WERI-Rb-1 (cell line): ENCODE measurements at regions not wholly inside any gene's neighbourhood (a gene's known extent, or its start where the extent isn't known, plus 50 kb on each side); places are given as distances from the start of the nearest gene placed in this dataset.

Experiments
- DNase-seq: peaks from one replicate; pipeline ENCODE4 v3.0.0-alpha.2; 2020
- H3K27ac ChIP-seq: fragments of 250-450 bp; sonication (Bioruptor Pico); 2 replicates; pipeline ENCODE4 v1.5.1; 2020; ENCODE audit warnings: mild to moderate bottlenecking, moderate library complexity
- H3K27me3 ChIP-seq: fragments of 250-450 bp; sonication (Bioruptor Pico); 2 replicates; pipeline ENCODE4 v1.5.1; 2021; ENCODE audit warnings: mild to moderate bottlenecking, low read depth, moderate library complexity; ENCODE audit not compliant: insufficient read depth, severe bottlenecking
- H3K36me3 ChIP-seq: fragments of 250-450 bp; sonication (Bioruptor Pico); 2 replicates; pipeline ENCODE4 v1.5.1; 2020; ENCODE audit warnings: mild to moderate bottlenecking, moderate library complexity
- H3K4me3 ChIP-seq: 2 replicates; pipeline ENCODE4 v1.5.1; 2011; ENCODE audit warnings: low read depth, mild to moderate bottlenecking, control low read depth, low read length
- H3K9me3 ChIP-seq: fragments of 250-450 bp; sonication (Bioruptor Pico); 2 replicates; pipeline ENCODE4 v1.5.1; 2021; ENCODE audit warnings: mild to moderate bottlenecking, moderate library complexity; ENCODE audit not compliant: severe bottlenecking
- CTCF ChIP-seq: IDR thresholded peaks from 2 replicates; pipeline ENCODE4 v1.5.1; 2011; ENCODE audit warnings: low read depth, mild to moderate bottlenecking, control low read depth, inconsistent platforms, low read length

- no peaks in the 10 kb centered on the region for H3K36me3 ChIP-seq
- no peaks in the 10 kb centered on the region for H3K9me3 ChIP-seq
- H3K27ac ChIP-seq, result no peak overlapping the region
- DNase-seq, result no peak
- H3K27me3 ChIP-seq, result peaks cover 14% of the 10 kb centered on the region
- no peak overlapping the region for H3K4me3 ChIP-seq
- TF ChIP-seq CTCF, result no peak
These were observed 1287.7 kb downstream of the FAM133A start for GRCh38 chrX:94961730-94962129.

- DNase-seq, result no peak
- H3K27ac ChIP-seq, result no peak overlapping the region
- no peak for TF ChIP-seq CTCF
These were observed 1303.6 kb downstream of the FAM133A start for GRCh38 chrX:94977562-94977961.

GRCh38 chrX:94977986-94978385 lies 1304.0 kb downstream of the FAM133A start:
- H3K27ac ChIP-seq, result no peak overlapping the region
- no peak overlapping the region for H3K4me3 ChIP-seq
- DNase-seq, result no peak
- no peaks in the 10 kb centered on the region for H3K9me3 ChIP-seq
- TF ChIP-seq CTCF, result no peak
- peaks cover 6% of the 10 kb centered on the region for H3K27me3 ChIP-seq
- no peaks in the 10 kb centered on the region for H3K36me3 ChIP-seq

More at GRCh38 chrX:94977562-94977961, 1303.6 kb downstream of the FAM133A start:
- H3K9me3 ChIP-seq, result no peaks in the 10 kb centered on the region
- H3K36me3 ChIP-seq, result no peaks in the 10 kb centered on the region
- H3K4me3 ChIP-seq, result no peak overlapping the region
- H3K27me3 ChIP-seq, result peaks cover 6% of the 10 kb centered on the region
